ENCODE measurements at regions not wholly inside any gene's neighbourhood (a gene's known extent, or its start where the extent isn't known, plus 50 kb on each side); places are given as distances from the start of the nearest gene placed in this dataset.

GRCh38 chrX:10798041-10798440 lies 177.7 kb upstream of the MID1 start (continued):
- no peak for TF ChIP-seq USF2 (IDR thresholded peaks at IDR 0.05; ENCODE audit: borderline replicate concordance, low read depth, low read length)
- no peak for TF ChIP-seq HCFC1 (IDR thresholded peaks at IDR 0.05; ENCODE audit: low read length)
- TF ChIP-seq FOS (IDR thresholded peaks at IDR 0.05; ENCODE audit: borderline replicate concordance, extremely low read depth, insufficient read length), result no peak
- TF ChIP-seq NFXL1 (IDR thresholded peaks at IDR 0.05; ENCODE audit: borderline replicate concordance), result no peak
- TF ChIP-seq CBX5 (IDR thresholded peaks at IDR 0.05; ENCODE audit: low read depth), result no peak
- no peak for TF ChIP-seq SPI1 (IDR thresholded peaks at IDR 0.05; ENCODE audit: borderline replicate concordance, insufficient read depth, low read depth, low read length)

GRCh38 chrX:10800796-10801195 lies 180.4 kb upstream of the MID1 start:
- no peak overlapping the region for H3K4me2 ChIP-seq (ENCODE audit: control insufficient read depth, insufficient read depth)
- DNase-seq (ENCODE audit: low read depth, low spot score) (no peak), FAIRE-seq (no peak), ATAC-seq (no peak)
- H3K4me3 ChIP-seq, result no peak overlapping the region
- H3K4me1 ChIP-seq (ENCODE audit: control insufficient read depth, insufficient read depth, low read length), result no peaks in the 10 kb centered on the region
- H3K9ac ChIP-seq (ENCODE audit: control insufficient read depth, insufficient read depth, low read length), result no peak overlapping the region
- H3K27me3 ChIP-seq (replicated peaks in 1 of 2; ENCODE audit: control insufficient read depth in 2 of 2, insufficient read depth in 2 of 2, low read length in 1 of 2), result no peaks in the 10 kb centered on the region
- SMC1A ChIA-PET (ENCODE audit: uncharacterized antibody, unreplicated experiment), result no interaction called here
- intact Hi-C loops (cut with micrococcal nuclease; ENCODE audit: unreplicated experiment), result no loop called here
- no TSS peak for BruUV-seq (replicated peaks)
- H3K9me3 ChIP-seq (replicated peaks; ENCODE audit: control insufficient read depth, insufficient read depth, low read length), result no peaks in the 10 kb centered on the region
- H3K36me3 ChIP-seq (ENCODE audit: control insufficient read depth in 2 of 2, insufficient read depth in 2 of 2, low read length in 1 of 2), result no peaks in the 10 kb centered on the region
- no peaks in the 10 kb centered on the region for H3K79me2 ChIP-seq (ENCODE audit: control insufficient read depth, insufficient read depth, low read length)
- no peak overlapping the region for H3K27ac ChIP-seq (ENCODE audit: control insufficient read depth, insufficient read depth)
- CTCF ChIA-PET, result no interaction called here
- TF ChIP-seq ZNF592 (IDR thresholded peaks at IDR 0.05), result no peak
- TF ChIP-seq ZNF687 (IDR thresholded peaks at IDR 0.05), result no peak
- no peak for TF ChIP-seq DPF2 (IDR thresholded peaks at IDR 0.05)
- TF ChIP-seq TCF7 (IDR thresholded peaks at IDR 0.05; ENCODE audit: borderline replicate concordance), result no peak
- no peak for TF ChIP-seq EGR1 (IDR thresholded peaks at IDR 0.05; ENCODE audit: borderline replicate concordance in 1 of 2, low read depth in 2 of 2, low read length in 2 of 2)
- TF ChIP-seq BACH1 (IDR thresholded peaks at IDR 0.05; ENCODE audit: borderline replicate concordance), result no peak
- H2AFZ ChIP-seq (ENCODE audit: control insufficient read depth, low read depth, low read length), result no peak overlapping the region
- POLR2A ChIA-PET, result no interaction called here
- H4K20me1 ChIP-seq (ENCODE audit: control insufficient read depth, insufficient read depth), result no peaks in the 10 kb centered on the region
- RAD21 ChIA-PET (ENCODE audit: unreplicated experiment), result no interaction called here
- in situ Hi-C loops (cut with MboI), result no loop called here
